CD4-positive, CD25-positive, alpha-beta regulatory T cell (primary cell): ENCODE measurements at regions not wholly inside any gene's neighbourhood (a gene's known extent, or its start where the extent isn't known, plus 50 kb on each side); places are given as distances from the start of the nearest gene placed in this dataset.

Source experiments
- ATAC-seq, 2 donors: fragments of 150-1000 bp; cut with Tn5 transposase; one replicate each; pipeline ENCODE4 v1.10.0; 2021; ENCODE audit warnings: low read depth in 2 of 2, moderate number of reproducible peaks in 2 of 2, moderate library complexity in 1 of 2
- DNase-seq, 3 donors: peaks; one replicate each; pipeline versions ENCODE4 v3.0.0 to v3.0.0-alpha.2; 2012 to 2022; ENCODE audit warnings: mixed read lengths in 1 of 3
- H3K27ac ChIP-seq: one replicate; pipeline ENCODE4 v1.7.0; 2013; ENCODE audit warnings: mild to moderate bottlenecking, low read length; ENCODE audit not compliant: insufficient read depth, poor library complexity, severe bottlenecking
- H3K27me3 ChIP-seq: one replicate; pipeline ENCODE4 v1.7.0; 2013; ENCODE audit warnings: low read length; ENCODE audit not compliant: control insufficient read depth, insufficient read depth
- H3K36me3 ChIP-seq: one replicate; pipeline ENCODE4 v1.7.0; 2013; ENCODE audit warnings: mild to moderate bottlenecking, low read length, moderate library complexity; ENCODE audit not compliant: control insufficient read depth, insufficient read depth
- H3K4me1 ChIP-seq: 2 replicates; pipeline ENCODE4 v1.7.0; 2013; ENCODE audit warnings: mild to moderate bottlenecking, low read length; ENCODE audit not compliant: insufficient read depth, control insufficient read depth, poor library complexity, severe bottlenecking
- H3K4me3 ChIP-seq: one replicate; pipeline ENCODE4 v1.7.0; 2013; ENCODE audit warnings: low read depth, mild to moderate bottlenecking, low read length, moderate library complexity
- H3K9me3 ChIP-seq, 2 experiments: 1 replicate in 1 of 2; 2 replicates in 1 of 2; pipeline ENCODE4 v1.7.0; 2013; ENCODE audit warnings: low read length in 2 of 2, mild to moderate bottlenecking in 1 of 2, moderate library complexity in 1 of 2; ENCODE audit not compliant: control insufficient read depth in 2 of 2
- H3K27ac Mint-ChIP-seq, 3 donors: one replicate each; pipeline ENCODE4 v1.8.0; 2020 to 2022; ENCODE audit warnings: mild to moderate bottlenecking in 3 of 3, mixed read lengths in 3 of 3, moderate library complexity in 2 of 3
- H3K27me3 Mint-ChIP-seq: one replicate; pipeline ENCODE4 v1.8.0; 2022; ENCODE audit warnings: mild to moderate bottlenecking, mixed read lengths
- H3K36me3 Mint-ChIP-seq: one replicate; pipeline ENCODE4 v1.8.0; 2020; ENCODE audit warnings: mixed read lengths
- H3K4me1 Mint-ChIP-seq, 4 donors: one replicate each; pipeline ENCODE4 v1.8.0; 2020 to 2022; ENCODE audit warnings: mixed read lengths in 4 of 4, mild to moderate bottlenecking in 1 of 4
- H3K4me3 Mint-ChIP-seq, 4 donors: one replicate each; pipeline ENCODE4 v1.8.0; 2020 to 2022; ENCODE audit warnings: mild to moderate bottlenecking in 4 of 4, mixed read lengths in 4 of 4, moderate library complexity in 3 of 4
- H3K9me3 Mint-ChIP-seq, 7 donors: one replicate each; pipeline ENCODE4 v1.8.0; 2020 to 2022; ENCODE audit warnings: mixed read lengths in 7 of 7, mild to moderate bottlenecking in 3 of 7, moderate library complexity in 2 of 7

GRCh38 chr5:141762790-141763368, 80.8 kb upstream of the ARAP3 start:
- H3K27me3 ChIP-seq, result peaks cover 9% of the 10 kb centered on the region
- H3K36me3 Mint-ChIP-seq, result no peaks in the 10 kb centered on the region
- H3K9me3 Mint-ChIP-seq, result peaks cover 0 to 2% (median 0%) of the 10 kb centered on the region in 7 donors
- DNase-seq, result no peak
- H3K4me1 Mint-ChIP-seq, result peaks cover 0 to 7% (median 1%) of the 10 kb centered on the region in 4 donors
- no peak overlapping the region for H3K4me3 Mint-ChIP-seq
- H3K27ac ChIP-seq, result no peak overlapping the region
- no peaks in the 10 kb centered on the region for H3K4me1 ChIP-seq
- H3K36me3 ChIP-seq, result no peaks in the 10 kb centered on the region
- H3K27ac Mint-ChIP-seq, result no peak overlapping the region
- no peaks in the 10 kb centered on the region for H3K9me3 ChIP-seq
- peaks cover 42% of the 10 kb centered on the region for H3K27me3 Mint-ChIP-seq
- no peak overlapping the region for H3K4me3 ChIP-seq
- no peak for ATAC-seq

DNA sequence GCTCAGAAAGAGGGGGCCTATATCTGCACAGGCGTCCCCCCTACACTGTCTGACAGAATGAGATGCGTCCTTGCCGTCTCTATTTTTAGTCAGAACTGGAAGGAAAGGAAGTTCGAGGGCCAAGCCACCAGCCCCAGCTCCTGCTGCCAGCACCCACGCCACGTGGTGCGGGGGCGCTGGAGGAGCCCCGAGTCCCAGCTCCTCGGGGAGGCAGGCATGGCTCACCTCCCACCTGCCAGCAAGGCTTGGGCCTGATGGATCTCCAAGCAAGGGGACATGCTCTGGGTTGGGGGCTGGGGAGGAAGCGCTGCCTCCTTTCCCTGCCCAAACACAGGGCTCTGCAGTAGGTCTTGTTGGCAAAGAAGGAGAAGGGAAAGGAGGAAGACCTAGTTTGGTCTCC, 80.3 kb upstream of the ARAP3 start:
- Mint-ChIP-seq H3K9me3 (peaks cover 0 to 2% (median 0%) of the 10 kb centered on the region in 7 donors), H3K36me3 (peaks cover 3% of the 10 kb centered on the region), H3K27me3 (peaks cover 48% of the 10 kb centered on the region)

GRCh38 chr5:141760753-141761152, 78.7 kb upstream of the ARAP3 start:
- H3K4me3 Mint-ChIP-seq, result no peak overlapping the region
- H3K9me3 Mint-ChIP-seq, result peaks cover 0 to 3% (median 0%) of the 10 kb centered on the region in 7 donors
- H3K9me3 ChIP-seq, result no peaks in the 10 kb centered on the region
- no peaks in the 10 kb centered on the region for H3K36me3 ChIP-seq
- H3K27ac ChIP-seq, result no peak overlapping the region
- H3K27me3 Mint-ChIP-seq, result peaks cover 48% of the 10 kb centered on the region
- H3K27me3 ChIP-seq, result peaks cover 11% of the 10 kb centered on the region
- H3K36me3 Mint-ChIP-seq, result peaks cover 7% of the 10 kb centered on the region
- ATAC-seq (no peak), DNase-seq (no peak)
- H3K27ac Mint-ChIP-seq, result no peak overlapping the region
- H3K4me1 Mint-ChIP-seq, result peaks cover 0 to 8% (median 1%) of the 10 kb centered on the region in 4 donors
- no peak overlapping the region for H3K4me3 ChIP-seq
- H3K4me1 ChIP-seq, result no peaks in the 10 kb centered on the region

More for the DNA sequence above, 80.3 kb upstream of the ARAP3 start:
- peaks cover 9% of the 10 kb centered on the region for H3K27me3 ChIP-seq
- H3K9me3 ChIP-seq, result no peaks in the 10 kb centered on the region
- ATAC-seq (no peak), DNase-seq (no peak)
- peaks cover 0 to 8% (median 1%) of the 10 kb centered on the region in 4 donors for H3K4me1 Mint-ChIP-seq
- H3K36me3 ChIP-seq, result no peaks in the 10 kb centered on the region
- no peak overlapping the region for H3K4me3 Mint-ChIP-seq
- H3K27ac Mint-ChIP-seq, result no peak overlapping the region
- H3K27ac ChIP-seq, result no peak overlapping the region
- H3K4me3 ChIP-seq, result no peak overlapping the region
- H3K4me1 ChIP-seq, result no peaks in the 10 kb centered on the region

GRCh38 chr5:141760193-141760592, 78.2 kb upstream of the ARAP3 start:
- H3K27ac ChIP-seq, result no peak overlapping the region
- peaks cover 0 to 8% (median 1%) of the 10 kb centered on the region in 4 donors for H3K4me1 Mint-ChIP-seq
- no peaks in the 10 kb centered on the region for H3K9me3 ChIP-seq
- H3K27me3 ChIP-seq, result peaks cover 11% of the 10 kb centered on the region
- H3K36me3 Mint-ChIP-seq, result peaks cover 7% of the 10 kb centered on the region
- no peak for DNase-seq
- peaks cover 0 to 3% (median 0%) of the 10 kb centered on the region in 7 donors for H3K9me3 Mint-ChIP-seq
- no peaks in the 10 kb centered on the region for H3K36me3 ChIP-seq
- H3K4me3 Mint-ChIP-seq, result no peak overlapping the region
- H3K4me3 ChIP-seq, result no peak overlapping the region
- H3K4me1 ChIP-seq, result no peaks in the 10 kb centered on the region
- H3K27me3 Mint-ChIP-seq, result peaks cover 48% of the 10 kb centered on the region
- ATAC-seq, result no peak
- no peak overlapping the region for H3K27ac Mint-ChIP-seq

DNA sequence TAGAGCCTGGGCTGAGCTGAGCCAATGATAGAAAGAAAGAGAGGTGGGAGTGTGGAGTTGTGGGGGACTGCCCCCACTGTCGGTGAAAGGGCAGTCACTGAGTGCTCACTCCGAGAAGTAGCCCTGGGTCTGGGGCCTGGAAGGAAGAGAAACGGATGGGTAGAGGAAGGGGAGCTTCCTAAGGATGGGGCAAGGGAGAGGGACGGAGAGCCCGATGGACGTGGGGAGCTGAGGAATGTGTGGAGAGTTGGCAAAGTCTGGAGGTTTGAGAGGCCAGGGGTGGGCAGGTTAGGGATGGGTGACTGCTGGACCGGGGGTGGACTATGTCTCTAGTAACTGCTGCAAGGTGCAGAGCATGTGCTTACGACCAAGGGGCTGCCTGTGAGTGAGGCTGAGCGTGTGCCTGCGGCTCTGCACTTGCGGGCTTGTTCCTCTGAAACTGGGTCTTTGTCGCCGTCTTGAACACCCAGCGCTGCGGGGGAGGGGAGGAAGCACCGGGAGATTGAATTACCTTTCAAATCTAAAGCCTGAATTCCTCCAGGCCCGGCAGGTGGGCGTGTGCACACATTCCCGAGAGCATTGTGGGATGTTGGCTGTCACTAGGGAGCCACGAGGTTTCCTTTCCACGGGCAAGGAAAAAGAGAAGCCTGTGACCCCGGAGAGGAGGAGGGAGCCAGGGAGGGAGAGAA, 76.4 kb upstream of the ARAP3 start:
- no peaks in the 10 kb centered on the region for H3K4me1 ChIP-seq
- no peak overlapping the region for H3K4me3 ChIP-seq
- H3K36me3 Mint-ChIP-seq, result peaks cover 7% of the 10 kb centered on the region
- H3K4me1 Mint-ChIP-seq, result peaks cover 0 to 11% (median 2%) of the 10 kb centered on the region in 4 donors
- H3K27me3 Mint-ChIP-seq, result peaks cover 63% of the 10 kb centered on the region
- H3K4me3 Mint-ChIP-seq, result no peak overlapping the region
- DNase-seq (no peak), ATAC-seq (no peak)
- H3K27me3 ChIP-seq, result peaks cover 11% of the 10 kb centered on the region
- H3K27ac Mint-ChIP-seq, result peak overlapping the region in 1 of 3 donors; percentile 69
- no peak overlapping the region for H3K27ac ChIP-seq
- no peaks in the 10 kb centered on the region for H3K36me3 ChIP-seq
- peaks cover 0 to 3% (median 0%) of the 10 kb centered on the region in 7 donors for H3K9me3 Mint-ChIP-seq
- no peaks in the 10 kb centered on the region for H3K9me3 ChIP-seq

DNA sequence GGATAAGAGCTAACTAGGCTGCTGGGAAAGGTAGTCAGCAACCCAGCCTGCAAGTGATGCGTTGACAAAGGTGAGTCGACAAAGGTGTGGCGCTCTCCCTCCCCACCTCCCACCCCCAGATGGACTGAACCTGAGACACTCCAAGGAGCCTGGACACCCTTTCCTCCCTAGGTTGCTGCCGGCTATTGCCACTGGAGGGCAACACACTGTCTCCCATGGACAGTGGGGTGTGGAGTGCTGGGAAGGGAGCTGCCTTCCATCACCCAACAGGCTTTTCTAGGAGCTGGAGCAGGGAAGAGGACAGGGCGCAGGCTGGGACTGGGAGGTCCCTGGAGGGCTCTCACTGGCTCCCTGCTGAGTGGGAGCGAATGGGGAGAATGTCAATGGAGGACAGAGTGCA, 75.4 kb upstream of the ARAP3 start:
- Histone ChIP-seq H3K4me1 (no peaks in the 10 kb centered on the region), H3K36me3 (no peaks in the 10 kb centered on the region), H3K27me3 (peaks cover 17% of the 10 kb centered on the region), H3K9me3 (no peaks in the 10 kb centered on the region), H3K27ac (no peak overlapping the region), H3K4me3 (no peak overlapping the region)
- ATAC-seq, result no peak
- no peak overlapping the region for H3K27ac Mint-ChIP-seq
- DNase-seq, result no peak
- H3K4me3 Mint-ChIP-seq, result no peak overlapping the region
- peaks cover 0 to 13% (median 2%) of the 10 kb centered on the region in 4 donors for H3K4me1 Mint-ChIP-seq
- H3K27me3 Mint-ChIP-seq, result peaks cover 64% of the 10 kb centered on the region
- H3K9me3 Mint-ChIP-seq, result peaks cover 0 to 5% (median 0%) of the 10 kb centered on the region in 7 donors
- peaks cover 7% of the 10 kb centered on the region for H3K36me3 Mint-ChIP-seq

GRCh38 chr5:141756196-141756595, 74.2 kb upstream of the ARAP3 start:
- Mint-ChIP-seq H3K4me3 (no peak overlapping the region), H3K4me1 (peaks cover 0 to 13% (median 2%) of the 10 kb centered on the region in 4 donors), H3K36me3 (peaks cover 7% of the 10 kb centered on the region), H3K27ac (no peak overlapping the region), H3K27me3 (peaks cover 67% of the 10 kb centered on the region), H3K9me3 (peaks cover 0 to 4% (median 0%) of the 10 kb centered on the region in 7 donors)
- DNase-seq (no peak), ATAC-seq (no peak)
- Histone ChIP-seq H3K4me1 (no peaks in the 10 kb centered on the region), H3K4me3 (no peak overlapping the region), H3K27me3 (peaks cover 21% of the 10 kb centered on the region), H3K9me3 (no peaks in the 10 kb centered on the region), H3K36me3 (no peaks in the 10 kb centered on the region), H3K27ac (no peak overlapping the region)
